Transverse colon (tissue), 4 donors: ENCODE measurements at regions not wholly inside any gene's neighbourhood (a gene's known extent, or its start where the extent isn't known, plus 50 kb on each side); places are given as distances from the start of the nearest gene placed in this dataset.

Source experiments
- DNase-seq: peaks from one replicate; pipeline ENCODE4 v3.0.0-alpha.2; 2019
- H3K27ac ChIP-seq, 4 donors: fragments of 200-600 bp; sonication (generic); 2 replicates each; pipeline ENCODE4 v1.5.1; 2016 to 2018; ENCODE audit warnings: inconsistent platforms in 4 of 4
- H3K27me3 ChIP-seq: fragments of 200-600 bp; sonication (generic); 2 replicates; pipeline ENCODE4 v1.5.1; 2017; ENCODE audit warnings: inconsistent platforms
- H3K36me3 ChIP-seq, 4 donors: fragments of 200-600 bp; sonication (generic); 2 replicates each; pipeline ENCODE4 v1.5.1; 2017 to 2019; ENCODE audit warnings: inconsistent platforms in 4 of 4
- H3K4me1 ChIP-seq, 4 donors: fragments of 200-600 bp; sonication (generic); 2 replicates each; pipeline ENCODE4 v1.5.1; 2017 to 2020; ENCODE audit warnings: inconsistent platforms in 4 of 4
- H3K4me3 ChIP-seq, 4 donors: fragments of 200-600 bp; sonication (generic); 1 replicate in 1 of 4; 2 replicates in 3 of 4; pipeline versions ENCODE4 v1.5.1 to v1.6.1; 2017 to 2019; ENCODE audit warnings: inconsistent platforms in 4 of 4
- H3K9me3 ChIP-seq, 2 donors: fragments of 200-600 bp; sonication (generic); 2 replicates each; pipeline ENCODE4 v1.5.1; 2017 to 2019; ENCODE audit warnings: inconsistent platforms in 2 of 2
- CTCF ChIP-seq, 5 experiments: fragments of 200-600 bp in 3 of 5; fragments of 450-650 bp in 2 of 5; sonication (generic) in 3 of 5; IDR thresholded peaks; 1 replicate in 2 of 5; 2 replicates in 3 of 5; pipeline ENCODE4 v1.5.1; 2016 to 2017; ENCODE audit warnings: antibody characterized with exemption in 5 of 5, inconsistent platforms in 3 of 5, mild to moderate bottlenecking in 2 of 5, moderate library complexity in 1 of 5
- EP300 ChIP-seq: sonication (generic); formaldehyde crosslinking; IDR thresholded peaks from one replicate; pipeline ENCODE4 v1.6.1; 2017; ENCODE audit warnings: antibody characterized with exemption, low read depth
- POLR2A ChIP-seq: fragments of 450-650 bp; IDR thresholded peaks from one replicate; pipeline ENCODE4 v1.6.1; 2016; ENCODE audit warnings: antibody characterized with exemption, mild to moderate bottlenecking, moderate library complexity
- POLR2AphosphoS5 ChIP-seq, 3 donors: sonication (generic); formaldehyde crosslinking; IDR thresholded peaks; one replicate each; pipeline ENCODE4 v1.6.1; 2016; ENCODE audit warnings: antibody characterized with exemption in 3 of 3
- WGBS, 2 donors: methylation state at CpG; one replicate each; pipeline ENCODE4 v1.1.5; 2018; ENCODE audit warnings: low coverage in 1 of 2; 5-methylcytosine and 5-hydroxymethylcytosine counted together
- in situ Hi-C, 4 donors: fragments of 200-750 bp; cut with MboI; loops; one replicate each; pipeline versions ENCODE4 v1.15.0 to v1.15.1; 2017; ENCODE audit warnings: low sequenced_read_pairs in 3 of 4, low pct_ligation_motif_present in 1 of 4, low pct_unique_long_range_greater_than_20kb in 1 of 4
- intact Hi-C: fragments of 100-400 bp; cut with DNase I; formaldehyde crosslinking; loops from one replicate; pipeline ENCODE4 v1.15.1; 2023; ENCODE audit warnings: low total_unique reads

DNA sequence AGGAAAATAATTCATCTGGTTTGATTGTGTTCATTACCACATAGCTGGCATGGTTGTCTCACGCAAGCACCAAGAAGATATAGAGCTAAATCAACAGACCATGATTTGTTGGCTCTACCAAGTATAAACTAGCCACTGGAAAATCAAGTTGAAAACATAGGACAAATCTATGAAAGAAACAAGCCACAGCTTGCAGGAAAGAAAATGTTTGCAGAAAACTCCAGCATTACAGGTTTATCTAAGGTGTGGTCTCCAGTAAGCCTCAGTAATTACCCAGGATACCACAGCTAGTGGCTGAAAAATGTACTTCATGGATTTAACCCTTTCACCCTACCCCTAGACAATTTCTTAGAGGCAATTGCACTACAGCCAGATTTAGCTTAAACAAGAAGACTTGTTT lies 340.6 kb downstream of the SOX2 start:
- Histone ChIP-seq H3K36me3 (no peaks in the 10 kb centered on the region), H3K9me3 (no peaks in the 10 kb centered on the region), H3K27me3 (no peaks in the 10 kb centered on the region), H3K4me3 (no peak overlapping the region), H3K27ac (no peak overlapping the region), H3K4me1 (no peaks in the 10 kb centered on the region)
- WGBS, 2 donors, result 44 to 67% methylated on average over 1 of the region's 1 CpG
- intact Hi-C loops, result no loop called here
- DNase-seq, result no peak
- TF ChIP-seq EP300, result no peak
- no peak for TF ChIP-seq POLR2AphosphoS5 (IDR thresholded peaks at IDR 0.05)
- TF ChIP-seq POLR2A, result no peak
- TF ChIP-seq CTCF (IDR thresholded peaks at IDR 0.05), result no peak
- in situ Hi-C loops, result no loop called here

DNA sequence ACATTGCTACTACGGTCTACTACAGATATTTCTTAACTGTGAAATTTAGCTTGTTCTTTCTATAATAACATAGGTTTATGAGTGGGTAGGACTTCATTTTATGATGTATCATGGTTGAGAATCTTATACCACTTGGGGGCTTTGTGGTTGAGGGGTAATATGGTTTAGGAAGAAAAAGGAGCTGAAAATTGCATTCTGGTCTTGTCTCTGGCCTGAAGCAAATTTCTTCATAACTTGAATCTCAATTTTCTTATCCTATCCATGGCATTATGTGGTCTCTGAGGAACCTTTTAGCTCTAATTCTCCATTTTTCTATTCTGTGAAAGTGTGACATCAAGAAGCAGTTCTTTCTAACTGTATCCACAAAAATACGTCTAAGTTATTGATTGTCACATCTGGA lies 341.0 kb downstream of the SOX2 start:
- TF ChIP-seq EP300, result no peak
- no peak for TF ChIP-seq POLR2AphosphoS5 (IDR thresholded peaks at IDR 0.05)
- TF ChIP-seq CTCF (IDR thresholded peaks at IDR 0.05), result no peak
- TF ChIP-seq POLR2A, result no peak
- no peaks in the 10 kb centered on the region for H3K9me3 ChIP-seq

GRCh38 chr3:182058488-182058887 lies 346.8 kb downstream of the SOX2 start:
- DNase-seq, result no peak
- Histone ChIP-seq H3K36me3 (no peaks in the 10 kb centered on the region), H3K27ac (no peak overlapping the region), H3K27me3 (no peaks in the 10 kb centered on the region), H3K4me3 (no peak overlapping the region), H3K9me3 (no peaks in the 10 kb centered on the region), H3K4me1 (no peaks in the 10 kb centered on the region)
- TF ChIP-seq POLR2AphosphoS5 (IDR thresholded peaks at IDR 0.05) (no peak), POLR2A (no peak), CTCF (IDR thresholded peaks at IDR 0.05) (no peak), EP300 (no peak)
- in situ Hi-C loops (no loop called here), intact Hi-C loops (no loop called here)
- 50% methylated on average over 1 of the region's 1 CpG; no CpG with 5 or more reads in 1 of the 2 donors for WGBS, 2 donors

More for the DNA sequence above, 341.0 kb downstream of the SOX2 start:
- H3K36me3 ChIP-seq, result no peaks in the 10 kb centered on the region
- no peak for DNase-seq
- no peaks in the 10 kb centered on the region for H3K4me1 ChIP-seq
- H3K27me3 ChIP-seq, result no peaks in the 10 kb centered on the region
- H3K4me3 ChIP-seq, result no peak overlapping the region
- 78 to 80% methylated on average over 2 of the region's 2 CpGs for WGBS, 2 donors
- no peak overlapping the region for H3K27ac ChIP-seq
- intact Hi-C loops (no loop called here), in situ Hi-C loops (no loop called here)

DNA sequence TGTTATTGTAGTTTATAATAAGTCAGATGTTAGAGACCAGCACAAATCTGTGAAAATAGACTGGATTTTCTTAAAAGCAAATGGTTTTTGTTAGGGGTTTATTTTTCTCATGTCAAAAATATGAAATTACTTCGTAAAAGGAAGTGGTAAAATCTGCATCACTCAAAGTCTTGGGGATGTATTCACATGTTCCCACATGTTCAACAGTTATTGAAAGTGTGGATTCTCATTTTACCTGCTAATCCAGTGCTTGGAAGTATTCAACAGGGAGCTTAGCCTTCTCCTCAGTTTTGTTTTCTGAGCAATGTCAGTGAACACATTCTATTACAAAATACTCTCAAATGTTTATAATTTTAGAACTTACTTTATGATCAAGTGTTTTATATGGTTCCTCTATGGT lies 352.0 kb downstream of the SOX2 start:
- Histone ChIP-seq H3K36me3 (no peaks in the 10 kb centered on the region), H3K4me3 (no peak overlapping the region), H3K4me1 (no peaks in the 10 kb centered on the region), H3K27me3 (no peaks in the 10 kb centered on the region), H3K9me3 (no peaks in the 10 kb centered on the region), H3K27ac (no peak overlapping the region)
- no peak for DNase-seq
- 45 to 83% methylated on average over 1 of the region's 1 CpG for WGBS, 2 donors
- intact Hi-C loops, result no loop called here
- TF ChIP-seq POLR2A (no peak), CTCF (IDR thresholded peaks at IDR 0.05) (no peak), EP300 (no peak), POLR2AphosphoS5 (IDR thresholded peaks at IDR 0.05) (no peak)
- in situ Hi-C loops, result no loop called here
